ENCODE measurements at regions not wholly inside any gene's neighbourhood (a gene's known extent, or its start where the extent isn't known, plus 50 kb on each side); places are given as distances from the start of the nearest gene placed in this dataset.
A peak's percentile ranks its signal among the peaks of the same experiment; 100 is the strongest.

DNA sequence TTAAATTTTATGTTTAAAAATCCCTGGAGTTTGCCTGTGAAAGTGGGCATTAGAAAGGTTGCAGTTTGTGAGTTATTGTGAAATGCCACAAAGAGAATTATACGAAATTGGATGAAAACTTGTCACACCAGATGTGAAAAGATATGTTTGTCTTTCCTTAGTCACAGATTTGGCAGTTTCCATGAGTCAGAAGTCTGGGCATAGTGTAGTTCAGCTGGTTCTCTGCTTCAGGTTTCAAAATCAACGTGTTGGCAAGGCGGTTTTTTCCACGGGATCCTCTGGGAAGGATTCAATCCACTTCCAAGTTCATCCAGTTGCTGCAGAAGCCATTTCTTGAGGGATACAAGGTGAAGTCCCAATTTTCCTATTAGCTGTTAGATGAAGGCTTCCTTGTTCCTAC, 658.0 kb upstream of the CDH2 start:
- DNase-seq (ENCODE audit: low spot score), result peak; percentile 14

DNA sequence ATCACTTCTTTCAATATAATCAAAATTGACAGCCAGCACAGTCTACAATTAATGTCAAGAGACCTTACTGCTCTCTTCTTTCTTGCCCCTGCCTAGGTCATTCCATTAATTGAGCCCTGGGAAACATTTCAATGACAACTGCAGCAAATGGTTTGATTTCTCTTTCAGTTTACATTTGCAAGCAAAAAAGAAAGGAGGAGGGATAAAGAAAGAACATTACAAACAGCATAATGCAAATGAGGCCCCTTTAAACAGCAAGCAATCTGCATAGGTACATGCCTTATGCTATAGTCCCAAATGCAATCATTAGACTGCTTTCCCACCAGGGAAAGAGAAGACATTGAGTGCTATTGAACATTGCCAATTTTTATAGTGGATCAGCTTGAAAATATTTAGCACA, 655.0 kb upstream of the CDH2 start:
- no peak for DNase-seq (ENCODE audit: low spot score)

DNA sequence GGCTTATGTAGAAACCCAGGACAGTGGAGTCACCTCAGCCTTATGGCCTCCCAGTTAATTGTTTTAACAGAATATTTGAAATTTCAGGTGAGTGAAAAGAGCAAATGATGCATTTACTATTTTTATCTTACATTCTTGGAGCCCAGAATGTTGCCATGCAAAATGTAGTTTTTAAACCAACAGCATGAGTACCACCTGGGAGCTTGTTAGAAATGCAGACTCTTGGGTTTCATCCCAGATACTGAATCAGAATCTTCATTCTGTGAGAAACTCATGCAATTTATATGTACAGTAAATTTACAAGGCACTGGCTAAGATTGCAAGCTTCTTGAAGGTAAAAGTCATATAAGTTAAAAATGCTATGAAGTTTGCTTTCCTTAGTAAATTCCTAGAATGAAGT, 654.5 kb upstream of the CDH2 start:
- DNase-seq (ENCODE audit: low spot score), result no peak

DNA sequence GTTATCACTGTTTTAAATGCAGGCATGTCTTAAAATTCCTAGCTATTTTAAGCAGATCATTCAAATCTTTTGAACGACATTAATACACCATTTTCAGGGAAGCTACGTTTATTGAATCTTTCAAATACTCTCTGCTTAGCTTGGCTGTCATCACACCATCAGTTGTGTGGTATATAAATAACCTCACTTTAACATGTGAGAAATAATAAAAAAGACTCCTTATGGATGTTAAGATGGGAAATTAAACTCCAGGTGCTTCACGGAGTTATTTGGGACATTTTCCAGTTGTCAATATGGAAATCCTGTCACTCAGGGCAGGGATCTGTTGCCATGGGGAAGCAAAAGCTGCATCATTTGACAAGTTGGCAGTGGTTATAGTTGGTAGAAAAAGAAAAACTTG, 649.2 kb upstream of the CDH2 start:
- DNase-seq (ENCODE audit: low spot score), result no peak

DNA sequence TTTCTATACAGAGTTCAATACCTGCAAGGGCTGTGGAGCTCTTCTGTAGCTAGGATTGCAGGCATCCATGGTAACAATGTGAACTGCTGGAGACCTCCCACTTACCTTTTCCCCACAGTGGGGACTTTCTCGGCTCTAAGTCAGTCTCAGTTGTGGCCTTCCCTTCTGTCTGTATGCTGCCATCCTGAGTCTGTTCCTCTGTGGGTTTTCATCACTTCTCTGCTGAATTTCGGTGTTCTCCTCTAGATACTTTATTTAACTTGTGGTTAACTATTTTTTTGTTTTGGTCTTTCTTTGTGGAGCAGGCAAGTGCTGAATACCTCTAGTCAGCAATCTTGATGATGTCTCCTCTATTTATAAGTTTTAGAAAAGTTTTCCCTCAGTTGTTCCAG, 647.2 kb upstream of the CDH2 start:
- no peak for DNase-seq (ENCODE audit: low spot score)

DNA sequence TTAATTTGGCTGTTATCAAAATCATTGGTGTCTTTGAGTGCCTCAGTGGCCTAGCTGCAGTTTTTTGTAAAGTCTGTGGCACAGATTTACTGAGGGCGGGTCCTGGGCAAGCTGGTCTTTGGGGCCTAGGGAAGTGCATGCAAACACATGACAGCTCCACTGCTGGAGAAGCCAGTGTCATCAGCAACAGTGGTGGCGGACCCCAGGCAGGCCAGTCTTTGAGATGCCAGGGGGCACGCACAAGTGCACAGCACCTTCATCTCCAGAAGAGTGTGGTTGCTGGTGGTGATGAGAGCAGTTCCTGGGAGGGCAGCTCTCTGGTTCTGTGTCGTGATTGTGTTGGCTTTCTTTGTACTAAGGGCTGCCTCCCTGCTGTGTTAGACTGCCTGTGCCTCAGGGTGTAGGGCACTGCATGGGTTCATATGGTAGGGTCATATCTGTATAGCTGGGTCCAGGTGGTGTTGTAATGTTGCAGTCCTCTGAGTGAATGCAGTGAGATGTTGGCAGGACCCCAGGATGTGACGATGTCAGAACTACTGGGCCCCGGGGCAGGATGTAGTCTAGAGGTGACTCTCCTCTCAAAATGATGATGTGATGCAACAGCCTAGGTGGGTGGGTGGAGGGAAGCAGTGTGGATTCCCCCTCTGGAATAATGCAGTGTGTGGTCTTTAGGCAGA, 646.7 kb upstream of the CDH2 start:
- DNase-seq (ENCODE audit: low spot score), result no peak

DNA sequence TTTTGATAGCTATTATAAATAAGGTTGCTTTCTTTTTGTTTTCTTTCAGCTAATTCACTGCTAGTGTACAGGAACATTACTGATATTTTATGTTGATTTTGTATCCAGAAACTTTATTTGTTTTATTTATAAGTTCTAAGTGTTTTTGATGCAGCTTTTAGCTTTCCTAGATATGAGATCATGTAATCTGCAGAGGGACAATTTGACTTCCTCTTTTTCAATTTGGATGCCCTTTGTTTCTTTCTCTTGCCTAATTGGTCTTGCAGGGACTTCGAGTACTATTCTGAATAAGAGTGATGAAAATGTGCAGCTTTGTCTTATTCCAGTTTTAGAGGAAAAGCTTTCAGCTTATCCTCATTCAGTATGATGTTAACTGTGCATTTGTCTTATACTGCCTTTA, 643.4 kb upstream of the CDH2 start:
- DNase-seq (ENCODE audit: low spot score), result no peak

DNA sequence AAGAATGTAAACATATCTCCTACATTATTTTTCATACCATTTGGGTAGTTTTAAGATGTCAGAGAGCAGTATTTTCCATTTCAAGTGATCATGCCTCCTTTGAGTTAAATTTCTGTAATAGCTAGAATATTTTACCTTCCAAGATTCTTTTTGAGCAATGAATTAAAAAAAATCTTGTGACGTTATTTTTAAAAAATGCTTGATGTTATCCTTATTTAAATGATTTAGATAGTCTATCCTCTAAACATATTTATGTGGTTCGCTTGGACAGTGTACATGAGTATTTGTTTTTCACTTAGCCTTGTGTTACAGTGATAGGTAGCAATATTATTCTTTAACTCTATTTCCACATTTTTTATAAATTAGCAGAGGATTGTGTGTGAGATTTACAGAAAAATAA, 639.2 kb upstream of the CDH2 start:
- no peak for DNase-seq (ENCODE audit: low spot score)

DNA sequence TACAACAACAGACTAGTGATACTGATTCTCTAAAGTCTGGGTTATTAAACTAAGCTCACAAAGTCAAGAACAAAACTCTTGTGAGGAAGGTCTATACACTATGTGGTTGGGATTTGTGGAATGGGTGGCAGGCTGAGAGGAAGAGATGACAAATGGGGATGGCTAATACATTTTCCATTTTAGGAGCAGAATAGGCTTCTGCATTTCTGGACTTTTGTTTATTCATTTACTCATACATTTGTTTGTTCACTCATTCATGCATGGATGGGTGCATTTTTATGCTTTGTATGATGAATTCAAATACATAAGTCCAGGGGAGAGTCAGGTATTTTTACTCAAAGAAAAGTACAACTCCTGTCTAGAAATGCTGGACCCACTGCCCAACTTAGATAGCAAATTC, 637.4 kb upstream of the CDH2 start:
- DNase-seq (ENCODE audit: low spot score), result no peak

DNA sequence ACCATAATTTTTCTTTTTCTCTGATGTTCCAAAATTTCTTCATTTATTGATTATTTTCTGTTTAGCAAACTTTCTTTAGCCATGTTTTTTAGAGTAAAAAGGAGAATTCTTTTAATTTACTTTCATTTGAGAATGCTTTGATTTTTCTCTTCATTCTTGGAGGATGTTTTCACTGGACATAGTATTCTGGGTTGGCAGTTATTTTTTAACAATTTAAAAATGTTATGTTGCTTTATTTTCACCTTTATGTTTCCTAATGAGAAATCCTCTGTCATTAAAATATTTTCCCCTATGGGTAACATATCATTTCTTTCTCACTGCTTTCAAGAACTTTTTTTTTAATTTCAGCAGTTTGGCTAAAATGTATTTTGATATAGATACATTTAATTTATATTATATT, 631.4 kb upstream of the CDH2 start:
- DNase-seq (ENCODE audit: low spot score), result no peak

DNA sequence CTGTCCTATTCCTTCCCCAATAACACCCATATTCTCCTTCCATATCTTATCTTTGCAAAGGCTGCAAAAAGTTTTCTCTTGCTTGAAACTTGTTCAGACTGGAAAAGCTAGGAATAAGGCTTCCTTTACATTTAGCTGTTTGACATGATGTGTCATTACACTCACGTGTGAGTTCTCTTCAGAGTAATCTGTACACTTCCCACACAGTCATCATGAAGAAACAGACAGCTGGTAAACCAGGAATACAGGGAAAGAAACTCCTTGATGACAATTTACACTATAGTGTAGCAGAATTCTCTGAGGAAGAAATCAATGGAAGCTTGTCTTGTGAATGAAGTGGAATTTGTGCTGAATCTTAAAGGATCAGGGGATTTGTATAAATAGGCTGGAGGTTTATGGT, 628.6 kb upstream of the CDH2 start:
- DNase-seq (ENCODE audit: low spot score), result no peak

DNA sequence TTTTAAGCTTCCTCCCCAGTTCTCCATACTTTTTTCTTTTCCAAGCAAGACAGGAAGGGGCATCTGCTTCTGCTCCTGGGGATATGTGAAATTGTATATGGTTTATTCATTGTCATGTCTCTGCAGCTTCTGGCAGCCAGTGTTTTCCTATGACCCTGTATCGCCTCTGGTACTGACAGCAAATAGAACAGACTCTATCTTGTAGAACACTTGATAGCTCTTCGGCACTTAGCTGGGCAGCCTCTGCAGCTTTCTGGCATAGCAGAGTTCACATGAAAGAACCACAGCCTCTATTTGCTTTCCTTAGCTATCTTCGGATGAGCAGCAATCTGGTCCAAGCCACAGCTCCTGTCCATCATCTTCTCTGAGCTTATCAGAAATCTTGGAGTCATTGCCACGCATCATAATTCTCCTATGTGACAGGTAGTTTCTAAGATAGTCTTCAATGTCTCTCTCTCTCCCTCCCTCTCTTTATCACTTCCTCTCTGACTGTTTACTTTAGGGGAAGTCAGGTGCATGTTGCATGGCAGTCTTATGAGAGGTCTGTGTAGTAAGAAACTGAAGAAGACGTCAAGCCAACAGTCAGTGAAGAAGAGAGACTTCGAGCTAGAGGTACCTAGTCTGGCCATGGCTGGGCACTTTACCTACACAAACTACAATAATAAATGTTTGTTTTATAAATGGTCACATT, 627.7 kb upstream of the CDH2 start:
- DNase-seq (ENCODE audit: low spot score), result no peak

DNA sequence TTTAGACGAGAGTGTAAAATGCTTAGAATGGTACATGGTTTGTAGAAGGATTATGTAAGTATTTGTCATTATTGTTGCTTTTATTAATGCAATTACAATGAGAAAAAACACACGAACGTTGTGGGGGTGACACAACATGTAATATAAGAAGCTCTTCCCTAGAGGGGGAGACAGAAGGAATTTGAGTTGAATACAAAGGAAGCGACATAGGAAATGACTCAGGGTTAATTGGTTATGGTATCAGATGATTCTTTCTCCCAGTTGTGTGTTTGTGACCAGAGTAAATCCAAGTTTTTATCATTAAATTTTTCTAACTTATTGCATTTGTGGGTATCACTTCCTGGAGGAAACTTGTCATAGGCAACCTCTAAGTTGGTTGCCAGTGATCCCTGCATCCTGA, 625.6 kb upstream of the CDH2 start:
- no peak for DNase-seq (ENCODE audit: low spot score)

DNA sequence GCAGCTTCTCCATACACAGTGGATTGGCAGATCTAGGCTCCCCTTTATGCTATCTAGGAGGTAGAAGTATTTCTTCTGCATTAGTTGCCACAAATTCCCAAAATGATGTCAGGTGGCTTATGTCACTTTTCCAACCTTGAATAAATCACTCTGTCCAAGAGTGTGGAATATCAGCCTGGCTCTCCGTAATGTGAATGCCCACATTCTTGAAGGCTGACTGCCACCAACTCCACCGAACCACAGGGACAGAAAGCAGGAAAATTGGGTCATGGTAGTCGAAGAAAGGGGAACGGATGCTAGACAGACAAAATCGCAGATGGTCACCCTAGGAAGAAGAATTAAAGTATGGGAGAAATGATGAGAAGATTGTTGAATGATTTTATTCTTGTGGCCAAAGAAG, 624.9 kb upstream of the CDH2 start:
- DNase-seq (ENCODE audit: low spot score), result no peak

DNA sequence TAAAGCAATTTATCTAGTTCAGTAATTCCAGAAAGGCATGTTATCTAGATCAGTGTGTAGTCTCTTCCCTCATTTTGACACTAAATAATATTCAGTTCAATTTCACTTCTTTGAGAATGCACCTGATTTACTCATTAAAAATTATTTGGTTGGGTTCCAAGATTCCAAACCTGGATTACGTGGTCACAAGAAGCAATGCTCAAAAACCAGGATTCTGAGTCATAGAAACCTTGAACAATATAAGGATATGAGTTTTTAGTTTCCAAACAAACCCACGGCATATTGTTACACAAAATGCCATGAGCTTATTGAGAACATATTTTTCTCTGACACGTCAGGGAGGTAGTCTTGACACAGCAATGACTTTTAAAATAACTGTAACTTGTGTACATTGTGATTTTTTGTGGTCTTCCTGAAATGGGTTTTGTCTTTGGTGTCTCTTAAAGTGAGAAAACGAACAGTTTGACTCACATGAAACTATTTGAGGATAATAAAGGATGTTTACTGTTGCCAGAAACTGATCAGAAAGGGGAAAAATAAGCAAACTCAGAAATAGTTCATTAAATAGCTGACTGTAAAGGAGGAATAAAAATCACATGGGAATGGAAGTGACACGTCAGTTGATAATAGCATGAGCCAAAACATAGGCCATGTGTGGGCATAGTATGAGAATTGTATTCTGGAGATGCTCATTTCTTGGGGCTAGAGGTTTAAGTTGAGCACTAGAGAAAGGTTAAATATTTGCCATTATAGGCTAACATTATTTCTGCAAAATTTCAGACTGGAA, 617.7 kb upstream of the CDH2 start:
- DNase-seq (ENCODE audit: low spot score), result peak; percentile 30

DNA sequence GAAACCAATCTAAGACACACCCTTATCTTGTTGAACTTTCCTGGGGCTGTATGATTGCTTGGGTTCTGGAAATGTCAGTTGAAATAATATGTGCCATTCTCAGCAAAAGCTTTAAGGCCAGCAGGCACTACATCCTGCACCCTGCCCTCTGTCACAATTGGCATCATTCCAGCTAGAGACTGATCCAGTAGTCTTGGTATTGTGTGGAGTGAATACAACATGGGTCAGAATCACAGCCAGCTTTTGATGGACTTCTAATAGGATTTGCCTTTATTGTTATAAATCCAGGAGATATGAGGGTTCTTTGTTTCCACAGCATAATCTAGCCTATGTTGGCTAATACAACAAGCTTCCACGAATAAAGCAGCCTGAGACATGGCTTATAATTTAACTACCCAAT, 617.0 kb upstream of the CDH2 start:
- no peak for DNase-seq (ENCODE audit: low spot score)

DNA sequence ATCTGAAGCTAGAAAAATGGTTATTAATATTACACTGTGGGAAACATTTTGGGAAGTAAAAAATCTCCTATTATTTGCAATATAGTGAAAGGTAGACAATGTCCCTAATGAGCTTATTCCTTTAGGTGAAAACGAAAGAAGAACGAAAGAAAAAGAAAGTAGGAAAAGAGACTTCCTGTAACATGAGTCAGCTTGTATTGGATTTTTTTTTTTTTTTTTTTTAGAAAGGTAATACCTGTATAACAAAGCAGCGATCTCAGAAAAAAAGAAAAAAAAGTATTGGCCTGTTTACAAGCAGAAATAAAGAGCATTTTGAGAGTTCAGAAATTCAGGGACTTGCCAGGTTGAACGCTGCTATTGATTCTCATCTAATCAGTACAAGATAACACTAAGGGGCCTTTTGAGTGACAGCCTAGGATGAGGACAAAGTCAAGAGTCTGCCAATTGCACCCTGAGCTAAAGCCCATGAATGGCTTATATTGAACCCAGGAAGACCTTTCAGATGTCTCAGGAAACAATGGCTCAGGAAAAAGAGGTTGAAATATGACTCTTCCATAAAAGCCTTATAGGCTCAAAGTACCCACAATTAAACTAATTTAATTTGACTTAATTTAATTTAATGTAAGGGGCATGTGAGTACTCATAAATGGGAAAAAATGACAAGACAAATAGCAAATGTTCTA, 615.6 kb upstream of the CDH2 start:
- DNase-seq (ENCODE audit: low spot score), result no peak

DNA sequence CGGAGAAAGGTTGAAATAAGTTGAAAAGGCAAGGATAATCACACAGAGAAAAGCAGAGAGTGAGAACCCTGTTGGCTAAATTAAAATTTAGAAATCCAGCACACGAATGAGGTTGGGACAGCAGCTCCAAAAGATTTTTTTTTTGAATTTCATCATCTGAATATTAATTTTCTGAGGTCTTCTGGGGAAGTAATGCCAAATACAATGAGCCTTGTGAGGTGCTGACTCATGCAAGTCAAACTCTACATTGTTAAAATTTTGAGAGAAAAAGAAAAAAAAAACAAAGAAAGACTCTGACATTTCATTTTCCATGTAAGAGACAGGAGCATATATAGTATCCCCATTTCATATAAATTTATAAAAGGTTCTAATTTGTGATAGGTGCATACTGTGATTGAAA, 614.2 kb upstream of the CDH2 start:
- no peak for DNase-seq (ENCODE audit: low spot score)

DNA sequence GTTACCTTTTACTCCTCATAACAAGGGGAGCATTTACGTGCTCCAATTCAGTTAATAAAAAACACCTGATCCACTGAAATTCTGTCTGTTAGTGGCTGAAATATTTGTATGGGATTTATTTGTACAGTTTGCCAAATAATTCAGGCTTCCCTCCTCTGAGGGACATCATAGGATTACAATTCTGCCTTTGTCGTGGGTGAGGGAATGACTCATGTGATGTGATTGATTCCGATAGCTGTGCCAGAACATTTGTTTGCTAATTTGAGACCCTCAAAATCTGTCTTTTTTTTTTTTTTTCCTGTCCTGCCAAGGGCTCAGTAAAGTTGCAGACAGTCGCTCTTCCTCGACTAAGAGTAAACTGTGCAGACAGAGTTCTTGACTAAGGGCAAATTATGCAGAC, 612.6 kb upstream of the CDH2 start:
- DNase-seq (ENCODE audit: low spot score), result no peak

DNA sequence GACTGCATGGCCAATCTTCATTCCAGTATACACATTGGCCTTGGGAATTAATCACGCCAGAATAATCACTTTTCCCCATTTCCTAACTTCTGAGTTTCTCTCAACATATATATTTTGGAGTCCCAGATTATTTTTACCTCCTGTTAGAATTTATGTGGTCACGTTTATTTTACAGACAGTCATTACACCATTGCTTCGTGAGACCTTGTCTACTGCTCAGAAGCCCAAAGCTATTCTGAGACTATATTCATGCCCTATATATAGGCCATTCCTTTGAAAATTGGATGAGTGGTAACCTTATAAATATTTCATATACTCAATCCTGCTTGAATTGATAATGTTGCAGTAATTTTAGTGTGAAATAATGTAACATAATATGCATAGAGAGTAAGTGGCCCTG, 610.0 kb upstream of the CDH2 start:
- DNase-seq (ENCODE audit: low spot score), result no peak

DNA sequence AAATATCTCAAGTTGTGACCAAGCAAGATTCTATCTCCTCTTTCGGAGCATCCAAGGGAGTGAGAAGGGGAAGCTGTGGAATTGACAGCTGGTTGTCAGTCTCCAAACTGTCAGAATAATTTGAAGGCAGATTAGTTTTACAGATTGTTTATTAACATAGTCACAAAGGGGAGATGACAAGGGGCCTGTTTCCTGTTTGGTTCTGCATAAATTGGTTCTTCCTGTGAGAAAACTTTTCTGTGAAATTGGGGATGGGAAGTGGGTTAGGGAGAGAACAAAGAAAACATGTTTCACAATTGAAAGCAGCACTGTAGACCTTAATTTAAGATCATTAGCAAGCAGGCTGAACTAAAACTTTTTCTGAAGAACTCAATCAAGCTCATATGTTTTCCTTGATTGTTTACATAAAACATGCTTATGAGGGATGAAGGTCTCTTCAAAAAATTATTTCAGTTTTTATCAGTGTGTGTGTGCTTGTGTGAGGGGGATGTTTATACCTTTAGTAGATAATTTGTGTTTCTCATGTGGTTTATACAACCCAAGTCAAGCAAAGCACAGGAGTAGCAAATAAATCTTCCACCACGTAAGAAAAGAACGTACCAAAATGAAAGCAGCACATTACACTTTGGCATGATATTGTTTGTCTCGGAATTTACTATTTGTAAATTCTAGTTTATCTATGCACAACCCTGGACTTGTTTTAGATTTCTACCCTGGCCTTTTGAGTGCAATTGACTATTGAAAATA, 604.9 kb upstream of the CDH2 start:
- no peak for DNase-seq (ENCODE audit: low spot score)

DNA sequence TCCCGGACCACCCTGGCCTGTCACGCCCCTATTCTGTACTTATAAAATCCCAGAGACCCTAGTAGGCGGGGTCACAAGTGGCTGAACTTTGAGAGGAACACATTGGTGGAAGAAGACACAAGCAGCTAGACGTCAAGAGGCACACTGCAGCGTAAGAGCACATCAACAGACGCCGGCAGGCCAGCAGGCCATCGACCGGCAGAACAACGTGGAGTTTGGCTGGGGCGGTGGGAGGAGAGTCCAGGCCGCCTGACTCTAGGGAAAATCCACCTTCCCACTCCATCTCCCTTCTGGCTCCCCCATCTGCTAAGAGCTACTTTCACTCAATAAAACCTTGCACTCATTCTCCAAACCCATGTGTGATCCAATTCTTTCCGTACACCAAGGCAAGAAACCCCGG, 601.8 kb upstream of the CDH2 start:
- DNase-seq (ENCODE audit: low spot score), result no peak
